ENCODE measurements at regions not wholly inside any gene's neighbourhood (a gene's known extent, or its start where the extent isn't known, plus 50 kb on each side); places are given as distances from the start of the nearest gene placed in this dataset.

GRCh38 chr5:8382456-8382855 is 513.5 kb downstream of the MTRR start:
- no peak for TF ChIP-seq POLR2AphosphoS5 (IDR thresholded peaks at IDR 0.05)
- no peak for TF ChIP-seq EP300 (conservative IDR thresholded peaks at IDR 0.05; ENCODE audit: poor library complexity, severe bottlenecking)
- TF ChIP-seq TAF1 (IDR thresholded peaks at IDR 0.05; ENCODE audit: low read depth), result no peak
- no peak for TF ChIP-seq MXI1 (conservative IDR thresholded peaks at IDR 0.05; ENCODE audit: poor library complexity, severe bottlenecking)
- no peak for TF ChIP-seq RAD21 (conservative IDR thresholded peaks at IDR 0.05)
- no peak for TF ChIP-seq REST (IDR thresholded peaks at IDR 0.05; ENCODE audit: borderline replicate concordance)
- TF ChIP-seq SMC3 (conservative IDR thresholded peaks at IDR 0.05; ENCODE audit: poor library complexity), result no peak
- no peak for TF ChIP-seq EZH2 (IDR thresholded peaks at IDR 0.05; ENCODE audit: borderline replicate concordance, insufficient read depth, low read length, poor library complexity, severe bottlenecking)
- no peak for TF ChIP-seq CTCF (IDR thresholded peaks at IDR 0.05; ENCODE audit: poor library complexity, severe bottlenecking)
- no peaks in the 10 kb centered on the region for H4K20me1 ChIP-seq (ENCODE audit: insufficient read depth)

GRCh38 chr5:8383616-8384015 is 514.7 kb downstream of the MTRR start:
- Histone ChIP-seq H3K4me3 (ENCODE audit: low read length) (no peak overlapping the region), H3K9me2 (ENCODE audit: insufficient read depth, low read length) (no peaks in the 10 kb centered on the region), H3K9ac (ENCODE audit: low read length) (no peak overlapping the region), H4K20me1 (ENCODE audit: insufficient read depth) (no peaks in the 10 kb centered on the region), H2AFZ (ENCODE audit: low read depth, low read length) (no peak overlapping the region), H3K27me3 (ENCODE audit: insufficient read depth, low read depth, low read length) (no peaks in the 10 kb centered on the region), H3F3A (ENCODE audit: insufficient read depth, low read length, poor library complexity, severe bottlenecking) (no peaks in the 10 kb centered on the region), H3K36me3 (ENCODE audit: insufficient read depth, low read length) (no peaks in the 10 kb centered on the region), H3K9me3 (ENCODE audit: low read length) (no peaks in the 10 kb centered on the region), H3K27ac (ENCODE audit: low read length) (no peak overlapping the region), H3K79me2 (replicated peaks; ENCODE audit: insufficient read depth, low read length) (no peaks in the 10 kb centered on the region), H3K4me2 (ENCODE audit: low read length) (no peak overlapping the region)
- TF ChIP-seq MXI1 (conservative IDR thresholded peaks at IDR 0.05; ENCODE audit: poor library complexity, severe bottlenecking) (no peak), POLR2AphosphoS5 (IDR thresholded peaks at IDR 0.05) (no peak)

More at GRCh38 chr5:8382456-8382855, 513.5 kb downstream of the MTRR start:
- no peak overlapping the region for H3K4me2 ChIP-seq (ENCODE audit: low read length)
- H3K9me2 ChIP-seq (ENCODE audit: insufficient read depth, low read length), result no peaks in the 10 kb centered on the region
- H3F3A ChIP-seq (ENCODE audit: insufficient read depth, low read length, poor library complexity, severe bottlenecking), result no peaks in the 10 kb centered on the region
- H2AFZ ChIP-seq (ENCODE audit: low read depth, low read length), result no peak overlapping the region
- H3K4me3 ChIP-seq (ENCODE audit: low read length), result no peak overlapping the region
- H3K79me2 ChIP-seq (replicated peaks; ENCODE audit: insufficient read depth, low read length), result no peaks in the 10 kb centered on the region
- H3K9ac ChIP-seq (ENCODE audit: low read length), result no peak overlapping the region
- H3K36me3 ChIP-seq (ENCODE audit: insufficient read depth, low read length), result no peaks in the 10 kb centered on the region
- no peak overlapping the region for H3K27ac ChIP-seq (ENCODE audit: low read length)
- no peaks in the 10 kb centered on the region for H3K9me3 ChIP-seq (ENCODE audit: low read length)
- H3K27me3 ChIP-seq (ENCODE audit: insufficient read depth, low read depth, low read length), result no peaks in the 10 kb centered on the region

All from neural cell (in vitro differentiated cells).